GM19438 (cell line): ENCODE measurements at regions not wholly inside any gene's neighbourhood (a gene's known extent, or its start where the extent isn't known, plus 50 kb on each side); places are given as distances from the start of the nearest gene placed in this dataset.

ENCODE experiments used
- ATAC-seq: cut with Tn5 transposase; IDR thresholded peaks from one replicate; pipeline ENCODE4 v1.9.1; 2021; ENCODE audit warnings: low read depth; ENCODE audit not compliant: unreplicated experiment

DNA sequence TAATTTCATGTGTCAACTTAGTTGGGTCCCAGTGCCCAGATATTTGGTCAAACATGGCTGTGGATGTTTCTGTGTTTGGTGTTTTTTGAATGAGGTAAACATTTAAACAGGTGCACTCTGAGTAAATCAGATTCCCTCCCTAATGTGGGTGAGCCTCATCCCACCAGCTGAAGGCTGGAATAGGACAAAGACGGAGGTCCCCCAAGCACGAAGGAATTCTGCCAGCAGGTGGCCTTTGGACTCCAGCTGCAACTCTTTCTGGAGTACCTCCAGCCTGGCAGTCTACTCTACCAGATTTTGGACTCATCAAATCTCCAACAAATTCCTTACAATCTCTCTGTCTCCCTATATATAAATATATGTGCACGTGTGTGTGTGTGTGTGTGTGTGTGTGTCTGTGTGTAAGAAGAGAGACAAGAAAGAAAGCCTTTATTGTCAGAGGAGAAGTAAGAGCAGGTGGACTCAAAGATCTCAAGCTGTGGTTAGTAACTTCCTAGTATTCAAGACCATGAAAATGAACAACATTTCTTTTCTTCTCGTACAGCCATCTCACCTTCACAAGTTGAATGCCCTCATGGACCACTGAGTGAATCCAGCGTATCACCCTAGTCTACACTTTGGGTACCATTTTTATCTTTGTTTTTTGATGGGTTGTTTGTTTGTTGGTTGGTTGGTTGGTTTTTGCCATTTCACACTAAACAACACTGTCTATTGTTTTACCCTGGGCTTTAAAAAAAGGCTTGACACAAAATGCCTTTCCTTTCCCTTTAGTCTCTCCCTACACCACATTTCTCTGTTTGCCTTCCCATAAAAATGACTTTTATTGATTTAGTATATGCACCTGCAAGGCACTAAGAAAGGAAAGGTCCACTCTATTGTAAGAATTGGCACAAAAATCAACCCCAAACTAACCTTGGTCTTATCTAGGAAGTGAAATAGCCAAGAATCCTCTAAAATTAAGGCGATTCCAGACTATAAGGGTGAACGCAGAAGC is 118.7 kb downstream of the TENT4A start:
- no peak for ATAC-seq

DNA sequence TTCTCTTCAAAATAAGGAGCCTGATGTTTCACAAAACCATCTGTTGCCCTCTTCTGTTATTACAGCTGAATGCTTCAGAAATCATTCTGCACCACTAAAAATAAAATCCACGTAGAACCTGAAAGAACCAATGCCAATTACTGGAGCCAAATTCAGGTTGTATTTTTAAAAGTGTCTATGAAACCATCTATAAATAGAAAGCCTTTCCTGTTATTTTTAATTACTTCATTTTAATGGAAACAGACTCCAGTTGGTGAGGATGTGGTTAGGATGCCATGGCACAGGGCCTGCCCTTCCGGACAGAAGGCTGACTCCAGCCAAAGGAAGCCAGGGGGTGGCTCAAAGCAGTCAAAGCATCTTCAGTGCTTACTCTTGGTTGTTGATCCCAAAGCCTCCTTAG is 119.8 kb downstream of the TENT4A start:
- no peak for ATAC-seq

DNA sequence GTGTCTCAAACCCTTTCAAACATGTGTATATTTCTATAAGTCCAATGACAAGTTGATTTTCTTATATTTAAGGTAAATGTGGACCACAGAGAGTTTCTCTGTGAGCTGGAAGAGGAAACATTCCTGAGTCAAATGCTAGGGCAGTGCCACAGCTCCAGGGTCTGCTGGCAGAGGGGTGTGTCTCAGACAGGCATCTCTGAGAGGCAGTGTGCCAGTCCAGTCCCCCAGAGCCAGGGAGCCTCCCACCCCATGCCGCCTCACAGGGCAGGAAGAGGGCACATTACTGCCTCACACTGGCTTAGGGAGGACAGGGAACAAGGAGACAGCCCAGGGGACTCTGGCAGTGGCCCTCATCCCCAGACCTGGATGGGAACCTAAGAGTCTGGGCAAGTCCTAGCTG is 120.2 kb downstream of the TENT4A start:
- ATAC-seq, result no peak

DNA sequence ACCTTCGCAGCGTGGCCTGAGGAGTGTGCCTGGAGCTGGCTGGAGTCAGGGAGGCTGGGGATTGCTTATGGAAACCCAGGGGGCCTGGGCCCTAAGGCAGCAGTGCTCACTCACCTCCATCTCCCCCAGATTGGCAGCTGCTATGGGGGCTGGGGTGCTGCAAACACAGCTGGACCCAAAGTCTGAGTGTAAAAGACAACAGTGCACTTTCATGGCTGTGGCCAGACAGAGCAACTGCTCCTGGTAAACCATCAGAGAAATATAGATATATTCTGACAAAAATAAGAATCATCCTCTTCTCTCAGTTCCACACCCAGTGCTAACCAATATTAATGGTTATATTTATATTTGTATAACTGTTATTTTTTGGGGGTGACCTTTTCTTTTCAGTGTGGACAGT is 123.9 kb downstream of the TENT4A start:
- no peak for ATAC-seq

DNA sequence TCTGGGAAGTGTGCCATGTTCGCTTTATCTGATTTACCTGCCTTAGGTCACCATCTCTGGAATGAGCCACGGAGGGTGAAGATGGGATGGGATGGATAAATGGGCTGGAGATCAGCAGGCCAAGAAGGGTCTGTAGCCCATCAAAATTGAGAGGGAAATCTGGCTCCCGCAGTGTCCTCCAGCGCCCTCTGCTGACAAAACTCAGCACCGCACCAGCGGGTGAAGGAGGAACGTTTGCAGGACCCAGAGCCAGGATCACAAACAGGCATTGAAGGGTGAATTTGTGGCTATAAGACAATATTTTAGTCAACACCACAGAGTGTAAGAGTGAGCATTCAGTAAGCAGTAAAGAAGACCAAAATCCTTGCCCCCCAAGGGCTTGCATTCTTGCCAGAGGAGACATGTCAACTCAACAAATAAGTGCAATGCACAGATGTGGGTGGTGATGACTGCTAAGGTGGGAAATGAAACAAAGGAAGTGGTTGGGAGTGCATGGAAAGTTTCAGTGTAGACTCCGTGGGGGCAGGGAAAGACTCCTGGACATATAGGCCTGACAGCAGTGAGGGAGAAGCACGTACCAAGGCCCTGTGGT is 124.4 kb downstream of the TENT4A start:
- ATAC-seq, result no peak

DNA sequence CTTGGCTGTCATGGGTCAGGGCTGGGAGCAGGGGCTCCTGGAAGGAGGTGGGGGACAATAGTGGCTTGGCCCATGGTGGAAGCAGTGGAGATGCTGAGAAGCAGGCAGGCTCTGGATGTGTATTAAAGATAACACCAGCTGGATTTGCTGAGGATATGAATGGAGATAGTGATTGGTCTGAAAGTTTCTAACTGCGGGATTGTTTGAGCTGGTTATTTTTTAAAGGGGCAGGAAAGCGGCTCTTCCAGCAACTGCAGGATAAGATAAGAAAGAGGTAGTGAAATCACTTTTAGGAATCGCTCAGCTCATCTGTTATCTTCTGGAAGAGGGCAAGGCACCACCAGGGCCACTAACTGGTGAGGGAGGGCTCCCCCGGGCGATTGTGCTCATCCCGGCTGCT is 125.5 kb downstream of the TENT4A start:
- ATAC-seq, result no peak

DNA sequence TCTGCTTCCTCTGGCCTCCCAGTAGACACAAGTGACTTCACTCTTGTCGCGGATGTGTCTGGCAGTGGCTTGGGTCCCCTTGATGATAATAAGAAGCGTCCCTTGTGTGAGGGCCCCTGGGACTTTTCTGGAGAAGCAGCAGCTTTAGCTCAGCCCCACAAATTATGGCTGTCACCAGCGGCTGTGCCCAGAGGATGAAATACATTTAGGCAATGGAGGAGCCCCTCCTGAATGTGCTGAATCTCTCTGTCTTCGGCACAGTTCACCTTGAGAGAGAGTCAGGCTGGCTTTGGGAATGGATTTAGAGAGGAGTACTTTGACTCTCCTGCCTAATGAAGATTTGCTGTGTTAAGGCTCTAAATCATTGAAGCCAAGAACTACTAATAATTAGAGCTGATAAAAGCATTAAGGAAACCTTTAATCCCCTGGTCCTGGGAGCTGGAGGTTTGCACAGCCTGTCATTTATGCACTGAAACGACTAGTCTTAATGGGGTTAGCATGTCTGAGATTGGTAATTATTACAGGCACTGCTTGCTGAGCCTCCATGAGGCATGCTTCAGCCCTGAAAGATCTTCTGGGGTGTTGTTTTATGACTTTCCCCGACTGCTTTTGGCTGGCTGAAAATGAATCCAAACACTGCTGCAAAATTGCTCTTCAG is 127.0 kb downstream of the TENT4A start:
- no peak for ATAC-seq

DNA sequence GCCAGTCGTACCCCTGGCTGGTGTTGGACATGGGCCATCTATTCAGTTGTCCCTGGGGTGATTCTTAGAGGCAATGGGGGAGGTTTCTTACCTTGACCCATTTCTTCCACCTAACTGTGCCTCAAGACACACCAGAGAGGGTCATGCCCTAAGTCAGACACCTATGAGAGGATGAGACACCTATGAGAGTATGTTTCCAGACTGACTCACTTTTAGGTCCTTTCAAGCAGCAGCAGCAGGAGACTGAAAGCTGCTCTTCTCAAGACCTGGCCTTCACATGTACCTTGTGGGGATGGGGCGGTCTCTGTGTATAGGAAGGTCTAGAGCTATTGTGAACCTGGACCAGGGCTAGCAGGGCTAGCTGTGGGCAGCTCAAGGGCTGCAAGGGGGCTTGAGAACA is 130.1 kb downstream of the TENT4A start:
- ATAC-seq, result no peak

DNA sequence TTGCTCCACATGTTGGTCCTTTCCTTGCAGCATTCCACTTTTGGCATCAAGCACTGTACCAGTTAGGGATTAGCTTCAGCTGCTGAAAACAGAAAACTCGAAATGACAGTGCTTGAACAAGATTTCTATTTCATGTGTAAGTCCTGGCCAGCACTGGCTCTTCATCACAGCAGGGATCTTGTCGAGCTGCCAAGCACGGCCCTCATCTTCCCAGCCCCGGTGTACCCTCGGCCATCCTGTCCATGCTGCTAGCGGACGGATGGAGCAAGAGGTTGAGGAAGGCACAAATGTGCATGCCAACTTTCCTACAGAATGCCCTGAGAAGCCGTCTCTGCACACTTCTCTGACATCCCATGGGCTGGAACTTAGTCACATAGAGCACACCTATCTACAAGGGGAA is 130.6 kb downstream of the TENT4A start:
- ATAC-seq, result no peak

DNA sequence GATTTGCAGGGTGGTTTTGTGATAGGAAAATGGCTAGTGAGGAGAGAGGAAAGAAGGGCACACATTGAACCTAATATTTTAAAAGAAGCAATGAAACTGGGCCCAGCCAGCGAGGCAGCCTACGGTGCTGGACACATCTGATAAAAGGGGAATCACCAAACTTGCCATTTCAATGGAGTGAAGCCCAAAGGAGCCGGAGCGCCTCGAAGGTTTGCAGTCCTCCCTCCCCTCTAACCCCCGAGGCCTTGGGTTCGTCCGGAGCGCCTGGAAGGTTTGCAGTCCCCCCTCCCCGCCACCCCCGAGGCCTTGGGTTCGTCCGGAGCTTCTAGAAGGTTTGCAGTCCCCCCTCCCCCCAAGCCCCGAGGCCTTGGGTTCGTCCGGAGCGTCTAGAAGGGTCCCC is 132.6 kb downstream of the TENT4A start:
- ATAC-seq, result no peak

DNA sequence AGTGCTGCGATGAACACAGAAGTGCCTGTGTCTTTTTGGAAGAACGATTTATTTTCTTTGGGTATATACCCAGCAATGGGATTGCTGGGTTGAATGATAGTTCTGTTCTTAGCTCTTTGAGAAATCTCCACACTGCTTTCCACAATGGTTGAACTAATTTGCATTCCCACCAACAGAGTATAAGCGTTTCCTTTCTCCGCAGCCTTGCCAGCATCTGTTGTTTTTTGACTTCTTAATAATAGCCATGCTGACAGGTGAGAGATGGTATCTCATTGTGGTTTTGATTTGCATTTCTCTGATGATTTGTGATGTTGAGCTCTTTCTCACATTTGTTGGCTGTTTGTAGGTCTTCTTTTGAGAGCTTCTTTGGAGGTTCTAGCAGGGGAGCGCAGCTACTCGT is 134.6 kb downstream of the TENT4A start:
- no peak for ATAC-seq

DNA sequence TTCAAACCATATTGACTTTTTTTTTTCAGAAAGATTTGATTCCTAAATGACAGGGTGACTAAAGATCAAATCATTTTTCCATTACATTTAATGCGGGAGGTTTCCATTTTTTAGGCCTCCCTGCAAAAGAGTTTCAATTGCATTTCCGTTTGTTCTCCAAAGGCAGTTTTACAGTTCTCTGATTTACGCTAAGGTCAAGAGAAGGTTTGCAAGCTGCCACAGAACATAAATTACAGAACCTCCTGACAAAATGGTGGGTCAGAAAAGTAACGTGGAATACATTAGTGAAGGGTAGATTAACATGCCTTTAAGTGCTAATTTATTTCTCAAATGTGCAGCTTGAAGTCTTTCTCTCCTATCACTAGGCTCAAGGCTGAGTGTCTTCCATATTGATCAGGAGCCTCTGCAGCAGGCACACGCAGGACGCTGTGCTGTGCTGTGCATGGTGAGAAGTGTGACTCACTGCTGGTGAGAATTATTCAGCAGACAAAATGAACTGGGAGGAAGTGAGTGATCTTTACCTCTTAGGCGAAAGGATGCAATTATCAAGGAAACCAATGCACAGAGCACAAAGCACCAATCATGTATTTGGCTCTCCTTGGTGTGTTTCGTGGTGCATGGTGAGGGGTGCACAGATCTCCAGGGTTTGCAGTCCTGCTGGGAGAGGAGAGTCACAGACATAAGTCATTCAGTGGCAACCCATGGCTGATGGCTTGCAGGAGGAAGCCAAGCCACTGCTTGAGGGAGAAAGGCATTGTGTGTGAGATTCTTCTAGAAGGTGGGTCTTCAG is 136.3 kb downstream of the TENT4A start:
- no peak for ATAC-seq

DNA sequence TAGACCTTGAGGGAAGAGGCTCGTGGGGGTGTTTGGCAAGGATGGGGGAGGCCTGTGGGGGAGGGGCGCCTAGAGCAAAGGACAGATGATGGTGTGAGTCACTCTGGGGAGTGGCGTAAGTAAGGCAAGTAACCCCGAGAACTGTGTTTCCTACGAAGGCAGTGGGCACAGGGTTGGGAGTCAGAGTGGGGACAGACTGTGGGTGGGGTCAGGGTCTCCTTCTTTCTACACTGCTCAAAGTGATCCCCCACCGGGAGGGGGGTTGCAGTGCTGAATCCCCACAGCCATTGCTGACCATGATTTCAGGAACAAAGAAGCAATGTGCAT is 136.8 kb downstream of the TENT4A start:
- ATAC-seq, result no peak

DNA sequence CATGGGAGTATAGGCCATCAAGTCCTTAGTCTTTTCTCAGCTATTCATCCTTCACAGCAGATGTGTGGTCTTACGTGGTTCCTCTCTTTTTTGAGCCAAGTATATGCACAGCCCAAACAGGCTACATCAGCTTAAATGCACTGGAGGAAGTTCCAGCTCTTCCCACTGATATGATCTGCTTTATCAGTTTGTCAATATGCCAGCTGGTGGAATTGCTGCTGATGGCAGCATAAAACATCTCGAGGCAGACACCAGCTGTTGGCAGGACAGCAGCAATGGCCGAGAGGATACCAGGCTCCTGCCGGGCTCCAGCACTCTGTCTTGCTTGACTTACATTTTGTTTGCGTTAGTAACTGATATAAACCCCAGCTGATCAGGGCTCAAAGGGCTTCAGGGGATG is 143.4 kb downstream of the TENT4A start:
- ATAC-seq, result no peak

DNA sequence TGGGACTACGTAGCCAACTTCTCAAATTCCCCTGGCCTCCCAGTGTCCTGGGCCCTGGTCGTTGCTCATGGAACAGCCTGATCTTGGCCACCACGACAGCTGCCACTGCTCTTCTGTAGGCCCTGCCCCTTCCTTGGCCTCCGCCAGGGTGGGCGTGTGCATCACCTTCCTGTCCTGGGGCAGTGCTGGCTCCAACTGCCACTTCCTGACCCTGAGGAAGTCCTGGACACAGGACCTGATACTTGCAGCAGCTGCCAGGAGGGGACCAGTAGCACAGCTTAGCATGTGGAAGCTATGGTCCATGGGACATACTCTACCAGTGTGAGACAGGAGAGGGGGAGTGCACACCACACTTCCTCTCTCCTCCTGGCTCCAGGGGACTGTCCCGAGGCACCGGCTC is 145.2 kb downstream of the TENT4A start:
- no peak for ATAC-seq

DNA sequence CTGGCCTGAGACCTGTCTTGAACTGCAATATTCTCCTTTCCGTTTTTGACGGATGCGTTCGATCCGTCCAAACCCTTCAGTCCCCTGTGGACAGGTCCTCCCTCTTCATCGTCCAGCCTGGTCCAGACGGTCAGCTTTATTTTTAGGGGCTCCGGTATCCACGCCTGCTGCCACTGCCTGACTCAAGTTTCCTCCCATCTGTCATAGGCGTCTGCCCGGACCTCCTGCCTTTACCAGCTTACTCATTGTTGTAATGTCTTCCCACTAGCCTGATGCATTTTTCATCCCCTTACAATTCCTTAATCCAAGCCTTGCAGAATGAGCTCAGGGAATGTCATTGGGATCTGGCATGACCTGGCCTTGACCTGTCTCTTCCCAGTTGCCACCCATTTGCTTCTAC is 145.8 kb downstream of the TENT4A start:
- no peak for ATAC-seq

DNA sequence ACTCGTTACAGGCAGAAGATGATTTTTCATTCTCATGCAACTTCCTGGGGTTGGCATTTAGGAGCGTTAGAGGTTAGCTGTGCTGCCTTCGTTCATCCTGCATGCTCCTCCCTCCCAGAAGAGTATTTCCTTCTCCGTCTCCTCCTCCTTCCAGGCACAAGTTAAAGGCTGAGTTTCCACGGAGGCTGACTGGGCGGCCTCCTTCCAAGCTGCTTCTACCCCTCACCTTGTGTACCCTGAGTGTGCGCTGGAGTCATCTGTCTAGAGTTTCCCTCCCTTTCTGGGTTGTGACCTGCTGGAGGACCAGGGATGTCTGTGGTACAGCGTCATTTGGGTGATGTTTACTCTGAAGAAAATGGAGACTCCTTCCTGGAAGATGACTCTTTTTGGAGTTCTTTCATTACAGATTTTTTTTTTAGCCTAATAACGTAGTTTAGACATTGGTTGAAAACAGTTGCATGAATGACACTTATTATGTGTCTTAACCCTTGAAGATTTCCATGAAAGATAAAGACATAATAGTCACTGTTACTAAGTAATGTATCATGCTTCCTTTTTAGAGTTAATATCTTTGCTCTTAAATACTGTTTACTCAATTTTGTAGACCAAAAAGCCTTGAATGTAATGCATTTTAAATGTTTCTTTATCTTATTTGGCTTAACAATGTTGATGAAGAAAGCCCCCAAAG is 146.9 kb downstream of the TENT4A start:
- ATAC-seq, result no peak

DNA sequence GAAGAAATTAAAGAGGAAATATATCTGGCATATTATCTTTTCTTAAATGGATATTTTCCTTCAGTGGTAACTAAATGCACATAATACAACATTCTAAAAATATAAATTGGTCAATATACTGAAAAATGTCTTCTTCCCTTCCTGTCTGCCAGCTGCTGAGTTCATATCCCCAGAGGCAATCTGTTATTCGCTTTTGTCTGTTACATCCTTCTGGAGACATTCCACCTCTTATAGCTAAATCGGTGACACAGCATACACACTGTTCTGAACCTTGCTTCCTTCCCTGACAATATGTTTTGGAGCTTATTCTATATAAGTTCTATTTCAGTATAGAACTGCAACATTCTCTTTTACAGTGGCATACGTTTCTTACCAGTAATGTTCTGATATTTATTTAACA is 147.8 kb downstream of the TENT4A start:
- ATAC-seq, result no peak

DNA sequence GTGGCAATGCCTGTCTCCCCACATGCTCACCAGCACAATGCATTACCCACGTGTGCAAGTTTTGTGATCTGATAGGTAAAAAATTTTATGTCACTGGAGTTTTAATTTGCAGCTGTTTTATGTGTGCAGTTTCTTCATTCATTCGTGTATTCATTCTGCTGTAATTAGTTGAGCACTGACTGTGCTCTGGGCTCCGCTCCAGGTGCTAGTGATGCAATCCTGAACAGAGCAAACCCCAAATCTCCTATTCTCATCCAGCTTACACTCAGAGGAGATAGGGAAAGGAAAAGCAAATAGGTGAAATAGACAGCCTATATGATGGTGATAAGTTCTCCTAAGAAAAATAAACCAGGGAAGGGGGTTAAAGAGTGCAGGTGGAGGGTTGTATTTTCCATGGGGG is 148.4 kb downstream of the TENT4A start:
- no peak for ATAC-seq

DNA sequence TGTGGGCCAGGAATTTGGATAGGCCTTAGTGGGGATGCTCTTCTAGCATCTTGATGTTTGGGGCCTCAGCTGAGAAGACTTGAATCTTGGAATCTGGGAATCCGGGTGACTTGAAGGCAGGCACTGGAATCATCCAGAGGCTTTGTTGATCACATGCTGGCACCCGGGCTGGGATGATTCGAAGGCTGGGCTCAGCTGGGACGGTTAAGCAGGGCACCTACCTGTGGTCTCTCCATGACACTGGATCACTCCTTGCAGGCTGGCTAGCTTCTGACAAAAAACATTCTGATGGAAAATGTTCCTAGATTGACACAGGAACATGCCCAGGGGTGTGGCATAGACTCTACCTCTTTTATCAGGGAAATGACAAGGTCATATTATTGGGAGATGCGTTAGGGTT is 149.1 kb downstream of the TENT4A start:
- ATAC-seq, result no peak
